K562 (cell line): ENCODE measurements at regions not wholly inside any gene's neighbourhood (a gene's known extent, or its start where the extent isn't known, plus 50 kb on each side); places are given as distances from the start of the nearest gene placed in this dataset.

ENCODE experiments used
- ATAC-seq: fragments of 200-7000 bp; cut with Tn5 transposase; 3 replicates; pipeline ENCODE4 v1.9.1; 2020; ENCODE audit warnings: moderate library complexity
- BruUV-seq: library from RNA; stranded (reverse); fragments of 400-500 nt; replicated peaks from 2 replicates; lab custom pipeline; 2021; lab: Mats Ljungman, UMichigan
- CTCF ChIA-PET: fragments of 300-600 bp; formaldehyde crosslinking; extraction: SDS; loops from one replicate; lab custom pipeline; 2021; ENCODE audit warnings: low intra/inter-chr PET ratio; lab: Yijun Ruan, JAX
- POLR2A ChIA-PET: fragments of 300-600, 350-650 bp; sonication (Branson Sonifier 250); formaldehyde crosslinking; extraction: SDS; loops from one replicate; lab custom pipeline; 2021; ENCODE audit warnings: antibody characterized with exemption, inconsistent platforms; lab: Yijun Ruan, JAX
- DNase-seq, 4 experiments: peaks; one replicate each; pipeline versions ENCODE4 v3.0.0 to v3.0.0-alpha.2; 2011 to 2018; ENCODE audit warnings: low spot score in 3 of 4, mixed read lengths in 3 of 4; ENCODE audit errors: extremely low read depth in 1 of 4
- FAIRE-seq: peaks from 2 replicates; lab custom pipeline; 2011; peaks lifted over from hg19 to GRCh38; lab: Jason Lieb, UNC
- H2AFZ ChIP-seq: 2 replicates; pipeline ENCODE4 v1.6.0; 2011; ENCODE audit warnings: low read depth, low read length, control low read depth, inconsistent platforms
- H3K27ac ChIP-seq: fragments of 200-600 bp; 3 replicates; pipeline ENCODE4 v1.8.0; 2011; ENCODE audit warnings: low read depth, mild to moderate bottlenecking, control low read depth, inconsistent platforms, low read length, moderate library complexity, mixed read lengths; ENCODE audit errors: extremely low read depth
- H3K27me3 ChIP-seq, 2 experiments: fragments of 300-600 bp in 1 of 2; 2 replicates in 1 of 2; 3 replicates in 1 of 2; pipeline versions ENCODE4 v1.6.0 to v1.8.0; 2011; ENCODE audit warnings: inconsistent platforms in 2 of 2, low read length in 2 of 2, mild to moderate bottlenecking in 1 of 2, mixed read lengths in 1 of 2, moderate library complexity in 1 of 2; ENCODE audit not compliant: control insufficient read depth in 2 of 2, insufficient read depth in 2 of 2
- H3K36me3 ChIP-seq: fragments of 300-600 bp; 3 replicates; pipeline ENCODE4 v1.8.0; 2011; ENCODE audit warnings: mild to moderate bottlenecking, low read length, inconsistent platforms; ENCODE audit not compliant: control insufficient read depth, insufficient read depth
- H3K4me1 ChIP-seq, 2 experiments: fragments of 200-600 bp in 1 of 2; replicated peaks in 1 of 2; 2 replicates in 1 of 2; 3 replicates in 1 of 2; pipeline versions ENCODE4 v1.5.1 to v1.8.0; 2011; ENCODE audit warnings: inconsistent platforms in 2 of 2, low read length in 2 of 2, mild to moderate bottlenecking in 1 of 2, mixed read lengths in 1 of 2, moderate library complexity in 1 of 2; ENCODE audit not compliant: control insufficient read depth in 2 of 2, insufficient read depth in 2 of 2
- H3K4me2 ChIP-seq: 2 replicates; pipeline ENCODE4 v1.6.1; 2011; ENCODE audit warnings: low read length, control low read depth, inconsistent platforms, mixed read lengths; ENCODE audit not compliant: insufficient read depth
- H3K4me3 ChIP-seq: fragments of 200-600 bp; sonication (generic), shearing (Covaris generic); 2 replicates; pipeline ENCODE4 v1.5.1; 2016; ENCODE audit warnings: control low read depth, inconsistent platforms
- H3K79me2 ChIP-seq: fragments of 200-600 bp; 3 replicates; pipeline ENCODE4 v1.8.0; 2011; ENCODE audit warnings: low read length, inconsistent platforms; ENCODE audit not compliant: control insufficient read depth, insufficient read depth
- H3K9ac ChIP-seq, 2 experiments: 2 replicates each; pipeline versions ENCODE4 v1.6.0 to v1.6.1; 2011; ENCODE audit warnings: low read depth in 2 of 2, low read length in 2 of 2, control low read depth in 1 of 2, inconsistent platforms in 1 of 2, mild to moderate bottlenecking in 1 of 2, mixed read lengths in 1 of 2; ENCODE audit not compliant: insufficient read depth in 1 of 2
- H3K9me1 ChIP-seq: one replicate; pipeline ENCODE4 v1.6.0; 2011; ENCODE audit warnings: inconsistent platforms, mild to moderate bottlenecking, low read length, moderate library complexity; ENCODE audit not compliant: control insufficient read depth, insufficient read depth
- H3K9me3 ChIP-seq: replicated peaks from 2 replicates; pipeline ENCODE4 v1.5.1; 2011; ENCODE audit warnings: low read depth, low read length, inconsistent platforms; ENCODE audit not compliant: control insufficient read depth, insufficient read depth
- H4K20me1 ChIP-seq: replicated peaks from 2 replicates; pipeline ENCODE4 v1.6.1; 2011; ENCODE audit warnings: low read length, inconsistent platforms, mixed read lengths; ENCODE audit not compliant: control insufficient read depth, insufficient read depth
- ATF1 ChIP-seq, 2 experiments: fragments of 450-650 bp in 1 of 2; IDR thresholded peaks; 2 replicates each; pipeline ENCODE4 v1.6.1; 2016; ENCODE audit warnings: missing compliant biosample characterization in 1 of 2, missing genetic modification characterization in 1 of 2
- CBX1 ChIP-seq: sonication (generic); IDR thresholded peaks from 2 replicates; pipeline ENCODE4 v1.6.1; 2016; ENCODE audit warnings: antibody characterized with exemption, low read depth, mild to moderate bottlenecking
- CCAR2 ChIP-seq: fragments of 200-400 bp; formaldehyde crosslinking; IDR thresholded peaks from 2 replicates; pipeline ENCODE4 v1.6.1; 2017; ENCODE audit warnings: mild to moderate bottlenecking, low read depth, low read length
- CCNT2 ChIP-seq: IDR thresholded peaks from 2 replicates; pipeline ENCODE4 v1.6.1; 2011; ENCODE audit warnings: borderline replicate concordance, low read depth, mild to moderate bottlenecking, moderate library complexity, mixed read lengths, low read length; ENCODE audit not compliant: insufficient read length; ENCODE audit errors: extremely low read depth
- CHD1 ChIP-seq: fragments of 200-600 bp; sonication (generic); IDR thresholded peaks from one replicate; pipeline ENCODE4 v1.6.1; 2012; ENCODE audit warnings: mild to moderate bottlenecking, moderate library complexity, low read length, inconsistent platforms
- GABPB1 ChIP-seq: sonication (generic); formaldehyde crosslinking; IDR thresholded peaks from 2 replicates; pipeline ENCODE4 v1.8.0; 2022; ENCODE audit warnings: mild to moderate bottlenecking, missing genetic modification reagents
- JUND ChIP-seq, 2 experiments: IDR thresholded peaks; 2 replicates in 1 of 2; 3 replicates in 1 of 2; pipeline ENCODE4 v1.6.1; 2011; ENCODE audit warnings: borderline replicate concordance in 2 of 2, low read depth in 2 of 2, low read length in 2 of 2, improper control_type of control experiment in 1 of 2, missing biosample characterization in 1 of 2, missing genetic modification characterization in 1 of 2, missing genetic modification reagents in 1 of 2
- MAX ChIP-seq: sonication (generic); formaldehyde crosslinking; IDR thresholded peaks from 2 replicates; pipeline ENCODE4 v1.9.0; 2022; ENCODE audit warnings: mild to moderate bottlenecking, missing genetic modification reagents
- NR2F6 ChIP-seq: fragments of 450-650 bp; formaldehyde crosslinking; IDR thresholded peaks from 2 replicates; pipeline ENCODE4 v1.4.0; 2020; ENCODE audit warnings: mild to moderate bottlenecking
- OTX1 ChIP-seq: fragments of 450-650 bp; formaldehyde crosslinking; IDR thresholded peaks from 2 replicates; pipeline ENCODE4 v1.4.0; 2022; ENCODE audit warnings: mild to moderate bottlenecking
- PHF8 ChIP-seq: fragments of 200-600 bp; sonication (generic); IDR thresholded peaks from 2 replicates; pipeline ENCODE4 v1.6.1; 2012; ENCODE audit warnings: mixed run types, mild to moderate bottlenecking, inconsistent platforms, low read length, moderate library complexity, borderline replicate concordance
- SLC30A9 ChIP-seq: fragments of 250-450 bp; sonication (Bioruptor Pico); IDR thresholded peaks from 2 replicates; pipeline ENCODE4 v1.8.0; 2022; ENCODE audit warnings: mild to moderate bottlenecking, moderate library complexity
- SMAD1 ChIP-seq: fragments of 150-350 bp; IDR thresholded peaks from 2 replicates; pipeline ENCODE4 v1.6.1; 2014; ENCODE audit warnings: low read length, low read depth; ENCODE audit not compliant: partially characterized antibody
- SP1 ChIP-seq: sonication (generic); formaldehyde crosslinking; IDR thresholded peaks from 2 replicates; pipeline ENCODE4 v1.8.1; 2022; ENCODE audit warnings: mild to moderate bottlenecking, missing genetic modification reagents
- TCFL5 ChIP-seq: fragments of 250-450 bp; sonication (Bioruptor Pico); conservative IDR thresholded peaks from 2 replicates; pipeline ENCODE4 v1.6.1; 2021; ENCODE audit warnings: mild to moderate bottlenecking, moderate library complexity, matching md5 sums
- TEAD1 ChIP-seq, 2 experiments: fragments of 450-650 bp in 1 of 2; sonication (generic) in 1 of 2; formaldehyde crosslinking; IDR thresholded peaks; 2 replicates each; pipeline versions ENCODE4 v1.4.0 to v1.8.0; 2020 to 2022; ENCODE audit warnings: mild to moderate bottlenecking in 2 of 2, missing genetic modification reagents in 1 of 2
- TEAD4 ChIP-seq, 2 experiments: sonication (generic) in 1 of 2; formaldehyde crosslinking in 1 of 2; IDR thresholded peaks; 2 replicates each; pipeline versions ENCODE4 v1.6.1 to v1.8.0; 2012 to 2022; ENCODE audit warnings: borderline replicate concordance in 1 of 2, inconsistent platforms in 1 of 2, low read length in 1 of 2, mild to moderate bottlenecking in 1 of 2, missing genetic modification reagents in 1 of 2
- ZBTB5 ChIP-seq: fragments of 450-650 bp; IDR thresholded peaks from 2 replicates; pipeline ENCODE4 v1.6.1; 2017; ENCODE audit warnings: antibody characterized with exemption
- ZBTB7A ChIP-seq: IDR thresholded peaks from 2 replicates; pipeline ENCODE4 v1.6.1; 2011; ENCODE audit warnings: low read depth, mild to moderate bottlenecking, low read length, moderate library complexity, borderline replicate concordance; ENCODE audit not compliant: control insufficient read depth
- ZNF445 ChIP-seq: fragments of 250-450 bp; sonication (Bioruptor Pico); IDR thresholded peaks from 2 replicates; pipeline ENCODE4 v1.4.0; 2020; ENCODE audit warnings: low read depth, mild to moderate bottlenecking, moderate library complexity
- ZNF76 ChIP-seq: fragments of 250-450 bp; sonication (Bioruptor Pico); IDR thresholded peaks from 2 replicates; pipeline ENCODE4 v1.4.0; 2020; ENCODE audit warnings: mild to moderate bottlenecking, moderate library complexity, borderline replicate concordance
- WGBS: fragments of 100-300 bp; shearing (Covaris generic); methylation state at CpG from one replicate; pipeline ENCODE4 v1.1.6; 2016; ENCODE audit warnings: low coverage, mixed read lengths; ENCODE audit not compliant: insufficient coverage; ENCODE audit errors: missing lambda C conversion rate; 5-methylcytosine and 5-hydroxymethylcytosine counted together
- in situ Hi-C: fragments of 300-500 bp; cut with MboI; formaldehyde crosslinking; loops from 4 replicates; pipeline ENCODE4 v1.15.0; 2018; ENCODE audit warnings: inconsistent platforms, mixed read lengths
- intact Hi-C: fragments of 100-400 bp; cut with micrococcal nuclease; formaldehyde crosslinking; loops from 2 replicates; pipeline ENCODE4 v1.14.2; 2022

GRCh38 chr1:201632364-201632952 is 93.5 kb downstream of the NAV1 start:
- no peaks in the 10 kb centered on the region for H3K36me3 ChIP-seq
- no peaks in the 10 kb centered on the region for H4K20me1 ChIP-seq
- POLR2A ChIA-PET: interaction anchor here (0.6 to 1.5 kb wide), 8 partner anchors 7 to 81 kb away, joined by 3 to 5 read pairs (median 4); no protein-coding TSS in a partner anchor
- H3K27ac ChIP-seq: no peak overlapping the region
- no peaks in the 10 kb centered on the region for H3K27me3 ChIP-seq
- H3K79me2 ChIP-seq: no peaks in the 10 kb centered on the region
- H3K4me2 ChIP-seq: peak overlapping the region; percentile 2; the same call in 1 of the 2 replicates
- no peaks in the 10 kb centered on the region for H3K9me3 ChIP-seq
- no peaks in the 10 kb centered on the region for H3K9me1 ChIP-seq
- no peak overlapping the region for H3K9ac ChIP-seq
- no peak overlapping the region for H2AFZ ChIP-seq
- DNase-seq (peak in 2 of 4 experiments; percentile 51 to 61), ATAC-seq (peak; percentile 68), FAIRE-seq (no peak)
- WGBS: 17% methylated on average over 5 of the region's 5 CpGs
- peaks cover 10 to 39% of the 10 kb centered on the region in 2 experiments; a peak in 3 of 5 replicates for H3K4me1 ChIP-seq
- in situ Hi-C loops (no loop called here), intact Hi-C loops (no loop called here)
- CTCF ChIA-PET: no interaction called here
- no TSS peak for BruUV-seq
- H3K4me3 ChIP-seq: no peak overlapping the region
- TF ChIP-seq JUND (IDR thresholded peaks at IDR 0.05; ENCODE audit: borderline replicate concordance, low read depth, low read length) (no peak; the same call in 1 of the 2 replicates), JUND (tag; IDR thresholded peaks at IDR 0.05; ENCODE audit: borderline replicate concordance, low read depth, low read length) (peak; percentile 24; the same call in 1 of the 3 replicates), CBX1 (0 out of 2 replicates have a peak, but pooled peaks have one; percentile 35), PHF8 (no peak), SLC30A9 (CRISPR knock-in tag) (no peak), ZBTB7A (no peak), ATF1 (CRISPR knock-in tag; IDR thresholded peaks at IDR 0.05) (no peak), ATF1 (tag; IDR thresholded peaks at IDR 0.05) (peak; percentile 50), SMAD1 (no peak), TEAD1 (CRISPR knock-in tag; IDR thresholded peaks at IDR 0.05) (no peak), CCNT2 (no peak), TCFL5 (CRISPR knock-in tag) (no peak), NR2F6 (CRISPR knock-in tag) (no peak), CHD1 (no peak), ZNF445 (CRISPR knock-in tag) (no peak), ZNF76 (CRISPR knock-in tag) (no peak), ZBTB5 (no peak), OTX1 (CRISPR knock-in tag) (no peak), MAX (CRISPR knock-in tag) (peak; percentile 63), SP1 (no peak), CCAR2 (no peak), GABPB1 (CRISPR knock-in tag) (no peak), TEAD4 (IDR thresholded peaks at IDR 0.05; ENCODE audit: low read length) (no peak), TEAD4 (CRISPR knock-in tag; IDR thresholded peaks at IDR 0.05; ENCODE audit: borderline replicate concordance) (no peak)
